ENCODE measurements at regions not wholly inside any gene's neighbourhood (a gene's known extent, or its start where the extent isn't known, plus 50 kb on each side); places are given as distances from the start of the nearest gene placed in this dataset.

DNA sequence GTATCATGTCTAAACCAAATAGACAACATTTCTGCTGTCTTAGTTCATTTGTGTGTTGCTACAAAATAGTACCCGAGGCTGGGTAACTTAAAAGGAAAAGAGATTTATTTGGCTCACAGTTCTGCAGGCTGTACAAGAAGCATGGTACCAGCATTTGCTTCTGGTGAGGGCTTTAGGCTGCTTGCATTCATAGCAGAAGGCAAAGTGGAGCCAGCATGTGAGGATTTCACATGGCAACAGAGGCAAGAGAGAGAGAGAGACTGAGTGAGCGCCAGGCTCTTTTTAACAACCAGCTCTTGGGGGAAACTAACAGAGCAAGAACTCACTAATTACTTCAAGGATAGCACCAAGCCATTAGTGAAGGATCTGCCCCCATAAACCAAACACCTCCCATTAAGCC lies 271.4 kb upstream of the SRRM4 start:
- no peaks in the 10 kb centered on the region for H3K4me1 ChIP-seq (ENCODE audit: control insufficient read depth in 3 of 3, insufficient read depth in 2 of 3, low read depth in 1 of 3, low read length in 2 of 3)
- WGBS, 3 donors = 75 to 83% (median 80%) methylated on average over 2 of the region's 2 CpGs
- H3K27ac ChIP-seq (ENCODE audit: low read depth in 1 of 3, low read length in 2 of 3) = no peak overlapping the region
- DNase-seq (no peak), FAIRE-seq (no peak)
- no peaks in the 10 kb centered on the region for H3K36me3 ChIP-seq (ENCODE audit: control insufficient read depth in 3 of 3, insufficient read depth in 2 of 3, low read depth in 1 of 3, low read length in 3 of 3)
- H3K9me3 ChIP-seq (ENCODE audit: control insufficient read depth in 2 of 2, insufficient read depth in 1 of 2, low read depth in 1 of 2, low read length in 1 of 2) = no peaks in the 10 kb centered on the region
- no peaks in the 10 kb centered on the region for H3K27me3 ChIP-seq (ENCODE audit: control insufficient read depth in 3 of 3, insufficient read depth in 3 of 3, low read length in 3 of 3)
- H3K4me3 ChIP-seq (ENCODE audit: low read depth in 1 of 3, low read length in 3 of 3) = no peak overlapping the region

DNA sequence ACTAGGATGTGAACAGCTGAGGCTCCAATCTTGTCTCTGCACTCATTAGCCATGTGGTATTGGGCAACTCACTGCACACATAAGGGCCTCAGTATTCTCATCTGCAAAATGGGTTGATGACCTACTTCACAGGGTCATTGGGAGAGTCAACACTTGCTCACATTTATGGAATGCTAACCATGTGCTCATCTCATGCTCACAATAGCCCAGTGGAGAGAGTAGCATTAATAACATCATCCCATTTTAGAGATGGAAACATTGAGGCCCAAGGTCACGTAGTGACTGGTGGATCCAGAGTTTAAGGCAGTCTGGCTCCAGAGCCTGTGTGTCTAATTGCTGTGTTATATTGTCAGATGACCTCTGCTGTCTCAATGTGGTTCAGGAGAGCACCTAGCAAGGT lies 270.2 kb upstream of the SRRM4 start:
- no peak for FAIRE-seq
- DNase-seq = no peak
- no peak overlapping the region for H3K27ac ChIP-seq (ENCODE audit: low read depth in 1 of 3, low read length in 2 of 3)
- no peak overlapping the region for H3K4me3 ChIP-seq (ENCODE audit: low read depth in 1 of 3, low read length in 3 of 3)
- H3K4me1 ChIP-seq (ENCODE audit: control insufficient read depth in 3 of 3, insufficient read depth in 2 of 3, low read depth in 1 of 3, low read length in 2 of 3) = no peaks in the 10 kb centered on the region
- H3K27me3 ChIP-seq (ENCODE audit: control insufficient read depth in 3 of 3, insufficient read depth in 3 of 3, low read length in 3 of 3) = no peaks in the 10 kb centered on the region
- 24 to 62% (median 32%) methylated on average over 1 of the region's 1 CpG for WGBS, 3 donors
- no peaks in the 10 kb centered on the region for H3K9me3 ChIP-seq (ENCODE audit: control insufficient read depth in 2 of 2, insufficient read depth in 1 of 2, low read depth in 1 of 2, low read length in 1 of 2)
- no peaks in the 10 kb centered on the region for H3K36me3 ChIP-seq (ENCODE audit: control insufficient read depth in 3 of 3, insufficient read depth in 2 of 3, low read depth in 1 of 3, low read length in 3 of 3)

DNA sequence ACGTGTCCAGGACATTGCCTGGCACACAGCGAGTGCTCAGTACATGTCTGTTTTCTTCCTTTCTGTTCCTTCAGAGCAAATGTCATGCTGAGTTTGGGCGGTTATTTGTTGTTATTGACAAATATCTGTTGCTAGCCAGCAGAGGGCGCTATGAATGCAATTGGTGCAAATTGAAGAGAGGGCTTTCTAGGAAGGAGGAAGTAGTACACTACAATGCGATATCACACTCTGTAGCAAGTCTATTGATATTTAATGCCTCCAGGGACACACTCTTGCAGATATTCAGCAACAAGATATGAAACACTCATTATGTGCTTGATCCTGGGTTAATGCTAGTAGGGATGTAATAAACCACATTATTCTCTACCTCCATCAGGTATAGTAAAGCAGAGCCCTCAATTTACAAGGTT lies 267.3 kb upstream of the SRRM4 start:
- DNase-seq (peak; percentile 20 to 36), FAIRE-seq (no peak)
- no peak overlapping the region for H3K27ac ChIP-seq (ENCODE audit: low read depth in 1 of 3, low read length in 2 of 3)
- no peaks in the 10 kb centered on the region for H3K36me3 ChIP-seq (ENCODE audit: control insufficient read depth in 3 of 3, insufficient read depth in 2 of 3, low read depth in 1 of 3, low read length in 3 of 3)
- H3K4me1 ChIP-seq (ENCODE audit: control insufficient read depth in 3 of 3, insufficient read depth in 2 of 3, low read depth in 1 of 3, low read length in 2 of 3) = no peaks in the 10 kb centered on the region
- 13 to 16% (median 15%) methylated on average over 5 of the region's 5 CpGs for WGBS, 3 donors
- H3K9me3 ChIP-seq (ENCODE audit: control insufficient read depth in 2 of 2, insufficient read depth in 1 of 2, low read depth in 1 of 2, low read length in 1 of 2) = no peaks in the 10 kb centered on the region
- H3K4me3 ChIP-seq (ENCODE audit: low read depth in 1 of 3, low read length in 3 of 3) = no peak overlapping the region
- H3K27me3 ChIP-seq (ENCODE audit: control insufficient read depth in 3 of 3, insufficient read depth in 3 of 3, low read length in 3 of 3) = no peaks in the 10 kb centered on the region

DNA sequence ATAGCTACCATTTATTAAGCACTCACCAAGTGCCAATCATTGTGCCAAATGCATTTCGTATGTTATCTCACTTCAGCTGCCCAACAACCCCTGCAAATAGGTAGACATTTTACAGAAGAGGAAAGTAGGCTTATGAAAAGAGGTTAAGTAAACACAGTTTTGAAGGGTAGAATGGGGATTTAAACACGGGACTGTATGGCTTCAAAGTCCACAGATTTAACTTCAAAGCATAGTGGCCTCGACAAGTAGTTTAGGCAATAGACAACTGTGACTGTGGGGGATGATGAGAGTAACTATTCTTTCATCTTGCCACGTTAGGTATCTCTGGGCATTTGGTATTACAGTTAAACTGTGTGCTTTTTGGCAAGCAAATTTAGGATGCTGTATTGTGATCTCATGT lies 266.8 kb upstream of the SRRM4 start:
- no peak overlapping the region for H3K27ac ChIP-seq (ENCODE audit: low read depth in 1 of 3, low read length in 2 of 3)
- WGBS, 3 donors = 8 to 33% (median 22%) methylated on average over 4 of the region's 4 CpGs
- no peaks in the 10 kb centered on the region for H3K9me3 ChIP-seq (ENCODE audit: control insufficient read depth in 2 of 2, insufficient read depth in 1 of 2, low read depth in 1 of 2, low read length in 1 of 2)
- no peak for FAIRE-seq
- H3K27me3 ChIP-seq (ENCODE audit: control insufficient read depth in 3 of 3, insufficient read depth in 3 of 3, low read length in 3 of 3) = no peaks in the 10 kb centered on the region
- no peak overlapping the region for H3K4me3 ChIP-seq (ENCODE audit: low read depth in 1 of 3, low read length in 3 of 3)
- DNase-seq = peak in 1 of 2 donors; percentile 25
- no peaks in the 10 kb centered on the region for H3K4me1 ChIP-seq (ENCODE audit: control insufficient read depth in 3 of 3, insufficient read depth in 2 of 3, low read depth in 1 of 3, low read length in 2 of 3)
- no peaks in the 10 kb centered on the region for H3K36me3 ChIP-seq (ENCODE audit: control insufficient read depth in 3 of 3, insufficient read depth in 2 of 3, low read depth in 1 of 3, low read length in 3 of 3)

DNA sequence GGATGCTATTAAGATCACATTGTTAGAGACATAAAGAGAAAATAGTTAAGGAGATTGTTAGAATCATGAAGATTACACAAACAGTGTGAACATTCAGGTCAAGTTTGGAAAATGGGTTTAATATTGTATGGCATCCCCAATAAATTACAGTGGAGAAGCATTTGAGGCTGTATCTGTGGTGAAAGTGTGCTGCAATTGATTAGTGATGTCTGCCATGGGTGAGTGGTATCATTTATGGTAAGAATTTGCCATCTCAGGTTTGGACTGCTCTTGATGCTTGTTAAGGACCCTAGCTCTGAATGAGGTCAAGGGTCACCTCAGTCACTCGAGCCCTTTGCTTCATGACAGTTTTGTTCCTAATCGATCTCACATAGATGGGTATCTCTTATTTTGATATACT lies 265.7 kb upstream of the SRRM4 start:
- Histone ChIP-seq H3K4me1 (ENCODE audit: control insufficient read depth in 3 of 3, insufficient read depth in 2 of 3, low read depth in 1 of 3, low read length in 2 of 3) (no peaks in the 10 kb centered on the region), H3K9me3 (ENCODE audit: control insufficient read depth in 2 of 2, insufficient read depth in 1 of 2, low read depth in 1 of 2, low read length in 1 of 2) (no peaks in the 10 kb centered on the region), H3K36me3 (ENCODE audit: control insufficient read depth in 3 of 3, insufficient read depth in 2 of 3, low read depth in 1 of 3, low read length in 3 of 3) (no peaks in the 10 kb centered on the region), H3K27me3 (ENCODE audit: control insufficient read depth in 3 of 3, insufficient read depth in 3 of 3, low read length in 3 of 3) (no peaks in the 10 kb centered on the region), H3K27ac (ENCODE audit: low read depth in 1 of 3, low read length in 2 of 3) (no peak overlapping the region), H3K4me3 (ENCODE audit: low read depth in 1 of 3, low read length in 3 of 3) (no peak overlapping the region)
- WGBS, 3 donors = 63 to 73% (median 72%) methylated on average over 2 of the region's 2 CpGs
- no peak for FAIRE-seq
- DNase-seq = no peak

DNA sequence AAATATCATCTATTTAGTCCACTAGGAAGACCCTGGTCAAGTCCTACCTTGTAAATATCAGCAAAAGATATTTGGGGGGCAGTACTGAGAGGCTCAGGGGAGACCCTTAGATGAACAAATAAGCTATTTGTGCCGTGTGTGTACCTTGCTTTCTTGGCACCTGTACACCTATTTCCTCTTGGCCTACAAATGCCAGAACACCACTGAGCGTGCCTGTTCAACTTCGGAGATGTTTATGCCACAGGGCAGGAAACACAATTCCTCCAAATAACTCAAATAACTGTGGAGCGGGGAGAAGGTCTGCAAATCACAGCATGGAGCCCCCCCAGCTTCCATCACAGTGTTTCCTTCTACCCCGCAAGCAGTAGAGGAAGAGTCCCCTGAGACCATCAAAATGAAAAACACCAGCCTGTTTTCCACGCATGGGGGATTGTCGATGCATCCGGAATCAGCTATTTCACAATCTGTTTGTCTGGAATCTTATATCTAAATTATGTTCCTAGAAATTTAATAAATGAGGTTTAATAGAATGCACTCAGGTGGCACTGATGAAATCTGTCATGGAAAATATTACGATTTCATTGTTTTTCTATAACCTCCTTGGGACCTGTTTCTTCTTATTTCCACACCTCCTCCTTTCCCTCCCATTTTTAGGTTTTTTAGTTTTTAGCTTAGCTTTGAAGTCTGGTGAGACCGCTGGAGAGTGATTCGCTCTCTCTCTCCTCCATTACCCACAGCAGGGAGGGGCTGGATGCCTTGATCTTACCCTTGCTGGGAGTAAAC lies 254.0 kb upstream of the SRRM4 start:
- no peaks in the 10 kb centered on the region for H3K36me3 ChIP-seq (ENCODE audit: control insufficient read depth in 3 of 3, insufficient read depth in 2 of 3, low read depth in 1 of 3, low read length in 3 of 3)
- peaks cover 0 to 2% of the 10 kb centered on the region in 2 donors for H3K9me3 ChIP-seq (ENCODE audit: control insufficient read depth in 2 of 2, insufficient read depth in 1 of 2, low read depth in 1 of 2, low read length in 1 of 2)
- WGBS, 3 donors = 74 to 80% (median 78%) methylated on average over 11 of the region's 11 CpGs
- H3K27me3 ChIP-seq (ENCODE audit: control insufficient read depth in 3 of 3, insufficient read depth in 3 of 3, low read length in 3 of 3) = no peaks in the 10 kb centered on the region
- DNase-seq (no peak), FAIRE-seq (no peak)
- no peaks in the 10 kb centered on the region for H3K4me1 ChIP-seq (ENCODE audit: control insufficient read depth in 3 of 3, insufficient read depth in 2 of 3, low read depth in 1 of 3, low read length in 2 of 3)
- no peak overlapping the region for H3K4me3 ChIP-seq (ENCODE audit: low read depth in 1 of 3, low read length in 3 of 3)
- H3K27ac ChIP-seq (ENCODE audit: low read depth in 1 of 3, low read length in 2 of 3) = no peak overlapping the region

DNA sequence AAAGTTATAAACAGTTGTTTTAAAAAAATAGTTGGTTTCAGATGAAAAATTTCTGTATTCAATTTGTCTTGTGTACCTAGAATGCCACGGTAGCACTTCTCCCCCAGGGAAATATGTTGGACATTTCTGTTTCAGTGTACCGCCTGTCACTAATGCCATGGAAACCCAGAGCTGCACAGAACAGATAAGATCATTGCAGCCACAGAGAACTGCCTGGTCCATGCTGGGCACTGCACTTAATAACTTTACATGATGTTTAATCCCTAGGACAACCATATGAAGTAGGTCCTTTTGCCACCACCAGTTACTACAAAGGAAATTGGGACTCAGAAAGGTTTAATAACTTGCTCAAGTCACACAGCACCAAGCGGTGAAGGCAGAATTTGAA lies 253.4 kb upstream of the SRRM4 start:
- no peak for FAIRE-seq
- 84 to 86% (median 84%) methylated on average over 3 of the region's 3 CpGs for WGBS, 3 donors
- Histone ChIP-seq H3K36me3 (ENCODE audit: control insufficient read depth in 3 of 3, insufficient read depth in 2 of 3, low read depth in 1 of 3, low read length in 3 of 3) (no peaks in the 10 kb centered on the region), H3K9me3 (ENCODE audit: control insufficient read depth in 2 of 2, insufficient read depth in 1 of 2, low read depth in 1 of 2, low read length in 1 of 2) (peaks cover 0 to 2% of the 10 kb centered on the region in 2 donors), H3K27ac (ENCODE audit: low read depth in 1 of 3, low read length in 2 of 3) (no peak overlapping the region), H3K27me3 (ENCODE audit: control insufficient read depth in 3 of 3, insufficient read depth in 3 of 3, low read length in 3 of 3) (no peaks in the 10 kb centered on the region), H3K4me1 (ENCODE audit: control insufficient read depth in 3 of 3, insufficient read depth in 2 of 3, low read depth in 1 of 3, low read length in 2 of 3) (no peaks in the 10 kb centered on the region), H3K4me3 (ENCODE audit: low read depth in 1 of 3, low read length in 3 of 3) (no peak overlapping the region)
- DNase-seq = no peak

DNA sequence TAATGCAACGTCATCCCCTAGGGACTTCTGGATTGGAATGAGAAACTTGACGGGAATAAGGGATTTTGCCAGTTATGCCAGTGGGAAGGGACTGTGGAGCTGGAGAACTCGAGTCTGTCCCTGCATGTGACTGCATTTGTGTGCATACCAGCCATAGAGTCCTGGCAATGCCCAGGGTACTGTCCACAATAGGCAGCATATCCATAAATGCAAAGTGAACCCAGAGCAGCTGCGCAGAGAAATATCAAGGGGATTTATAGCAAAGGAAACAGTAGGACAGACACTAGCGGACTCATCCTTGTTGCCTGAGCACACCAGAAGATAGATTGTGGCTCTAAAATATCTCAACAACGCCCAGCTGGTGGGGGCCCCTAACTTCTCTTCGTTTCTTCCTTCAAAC lies 247.1 kb upstream of the SRRM4 start:
- H3K36me3 ChIP-seq (ENCODE audit: control insufficient read depth in 3 of 3, insufficient read depth in 2 of 3, low read depth in 1 of 3, low read length in 3 of 3) = no peaks in the 10 kb centered on the region
- DNase-seq = no peak
- 49 to 54% (median 51%) methylated on average over 7 of the region's 7 CpGs for WGBS, 3 donors
- no peak overlapping the region for H3K27ac ChIP-seq (ENCODE audit: low read depth in 1 of 3, low read length in 2 of 3)
- H3K27me3 ChIP-seq (ENCODE audit: control insufficient read depth in 3 of 3, insufficient read depth in 3 of 3, low read length in 3 of 3) = no peaks in the 10 kb centered on the region
- no peaks in the 10 kb centered on the region for H3K4me1 ChIP-seq (ENCODE audit: control insufficient read depth in 3 of 3, insufficient read depth in 2 of 3, low read depth in 1 of 3, low read length in 2 of 3)
- H3K4me3 ChIP-seq (ENCODE audit: low read depth in 1 of 3, low read length in 3 of 3) = no peak overlapping the region
- FAIRE-seq = no peak
- H3K9me3 ChIP-seq (ENCODE audit: control insufficient read depth in 2 of 2, insufficient read depth in 1 of 2, low read depth in 1 of 2, low read length in 1 of 2) = peaks cover 0 to 2% of the 10 kb centered on the region in 2 donors

DNA sequence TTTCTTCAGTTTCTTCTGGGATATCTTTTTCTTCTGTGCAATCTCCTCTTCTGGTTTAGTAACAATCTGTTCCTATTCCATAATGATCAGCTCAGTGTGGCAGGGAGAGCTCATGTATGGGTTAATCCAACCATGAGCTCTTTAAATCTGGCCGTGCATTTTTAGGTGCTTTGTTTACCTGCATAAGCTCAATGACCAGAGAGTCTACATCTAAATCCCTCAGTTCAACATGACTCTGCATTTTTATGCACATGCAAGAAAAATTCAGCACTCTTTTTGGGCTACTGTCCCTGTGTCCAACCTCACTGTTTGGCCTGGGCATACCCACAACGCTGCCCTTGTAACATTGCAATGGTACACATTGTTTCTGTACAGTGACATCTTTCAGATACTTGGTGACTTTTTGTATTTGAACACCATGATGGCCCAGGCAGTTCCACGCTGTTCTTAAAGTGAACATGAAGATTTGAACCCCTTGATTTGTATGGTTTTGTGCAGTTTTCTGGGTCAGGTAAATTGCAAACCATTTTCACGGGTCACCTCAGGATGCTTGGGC lies 243.3 kb upstream of the SRRM4 start:
- WGBS, 3 donors = 65 to 76% (median 71%) methylated on average over 4 of the region's 4 CpGs

More for the DNA sequence above, 243.3 kb upstream of the SRRM4 start:
- Histone ChIP-seq H3K4me1 (ENCODE audit: control insufficient read depth in 3 of 3, insufficient read depth in 2 of 3, low read depth in 1 of 3, low read length in 2 of 3) (no peaks in the 10 kb centered on the region), H3K4me3 (ENCODE audit: low read depth in 1 of 3, low read length in 3 of 3) (no peak overlapping the region), H3K9me3 (ENCODE audit: control insufficient read depth in 2 of 2, insufficient read depth in 1 of 2, low read depth in 1 of 2, low read length in 1 of 2) (no peaks in the 10 kb centered on the region), H3K36me3 (ENCODE audit: control insufficient read depth in 3 of 3, insufficient read depth in 2 of 3, low read depth in 1 of 3, low read length in 3 of 3) (no peaks in the 10 kb centered on the region), H3K27ac (ENCODE audit: low read depth in 1 of 3, low read length in 2 of 3) (no peak overlapping the region), H3K27me3 (ENCODE audit: control insufficient read depth in 3 of 3, insufficient read depth in 3 of 3, low read length in 3 of 3) (no peaks in the 10 kb centered on the region)
- DNase-seq (no peak), FAIRE-seq (no peak)
